Psoas muscle (tissue), 7 donors: ENCODE measurements at regions not wholly inside any gene's neighbourhood (a gene's known extent, or its start where the extent isn't known, plus 50 kb on each side); places are given as distances from the start of the nearest gene placed in this dataset.

ENCODE experiments used
- ATAC-seq, 4 donors: fragments of 200-7000 bp; cut with Tn5 transposase; one replicate each; pipeline ENCODE4 v1.9.1; 2020; ENCODE audit warnings: moderate library complexity in 3 of 4, mild to moderate bottlenecking in 2 of 4
- DNase-seq, 2 donors: peaks; one replicate each; pipeline ENCODE4 v3.0.0-alpha.2; 2020
- H3K27ac ChIP-seq: fragments of 200-600 bp; one replicate; pipeline ENCODE4 v1.8.0; 2022
- H3K27me3 ChIP-seq, 3 donors: fragments of 200-600 bp in 1 of 3; one replicate each; pipeline versions ENCODE4 v1.6.1 to v1.8.0; 2013 to 2022; ENCODE audit warnings: low read length in 2 of 3, mild to moderate bottlenecking in 2 of 3, moderate library complexity in 1 of 3; ENCODE audit not compliant: insufficient read depth in 3 of 3
- H3K36me3 ChIP-seq, 2 donors: fragments of 200-600 bp in 1 of 2; one replicate each; pipeline versions ENCODE4 v1.6.1 to v1.8.0; 2013 to 2022; ENCODE audit warnings: low read depth in 1 of 2, mild to moderate bottlenecking in 1 of 2, moderate library complexity in 1 of 2; ENCODE audit not compliant: insufficient read depth in 1 of 2
- H3K4me1 ChIP-seq: fragments of 200-600 bp; one replicate; pipeline ENCODE4 v1.8.0; 2022
- H3K4me3 ChIP-seq: fragments of 200-600 bp; one replicate; pipeline ENCODE4 v1.8.0; 2022; ENCODE audit warnings: mild to moderate bottlenecking
- H3K9me3 ChIP-seq: fragments of 200-600 bp; one replicate; pipeline ENCODE4 v1.8.0; 2022
- WGBS, 3 donors: extraction: QIAGEN DNeasy Blood & Tissue Kit; methylation state at CpG; one replicate each; pipeline versions ENCODE4 v1.1.6 to v1.1.7; 2013; 5-methylcytosine and 5-hydroxymethylcytosine counted together
- intact Hi-C, 2 donors: fragments of 100-400 bp; cut with DNase I; formaldehyde crosslinking; loops; one replicate each; pipeline versions ENCODE4 v1.11.0 to v1.14.2; 2022
- TF ChIP-seq, protein P1 (sequence below): fragments of 200-600 bp; IDR thresholded peaks from one replicate; pipeline ENCODE4 v1.8.0; 2022; ENCODE audit warnings: antibody characterized with exemption
- donor health status: healthy with polysubstance abuse.
- donor health status: DM: no; HTN: no; CAD: no; lungs with moderate emphysema.
- donor health status: Bipolar disorder and iron deficiency.
- donor health status: healthy.
- donor health status: DM: yes; HTN: yes; CAD: no.
- donor health status: DM: no; HTN: no; CAD: no.
- donor health status: DM: yes; HTN: yes; CAD: no.

- ATAC-seq (no peak), DNase-seq (no peak)
- WGBS, 3 donors = 59 to 65% (median 59%) methylated on average over 2 of the region's 2 CpGs
- Histone ChIP-seq H3K9me3 (no peaks in the 10 kb centered on the region), H3K27me3 (no peaks in the 10 kb centered on the region), H3K4me3 (no peak overlapping the region), H3K27ac (no peak overlapping the region), H3K36me3 (no peaks in the 10 kb centered on the region), H3K4me1 (no peaks in the 10 kb centered on the region)
- TF ChIP-seq, protein P1, sequence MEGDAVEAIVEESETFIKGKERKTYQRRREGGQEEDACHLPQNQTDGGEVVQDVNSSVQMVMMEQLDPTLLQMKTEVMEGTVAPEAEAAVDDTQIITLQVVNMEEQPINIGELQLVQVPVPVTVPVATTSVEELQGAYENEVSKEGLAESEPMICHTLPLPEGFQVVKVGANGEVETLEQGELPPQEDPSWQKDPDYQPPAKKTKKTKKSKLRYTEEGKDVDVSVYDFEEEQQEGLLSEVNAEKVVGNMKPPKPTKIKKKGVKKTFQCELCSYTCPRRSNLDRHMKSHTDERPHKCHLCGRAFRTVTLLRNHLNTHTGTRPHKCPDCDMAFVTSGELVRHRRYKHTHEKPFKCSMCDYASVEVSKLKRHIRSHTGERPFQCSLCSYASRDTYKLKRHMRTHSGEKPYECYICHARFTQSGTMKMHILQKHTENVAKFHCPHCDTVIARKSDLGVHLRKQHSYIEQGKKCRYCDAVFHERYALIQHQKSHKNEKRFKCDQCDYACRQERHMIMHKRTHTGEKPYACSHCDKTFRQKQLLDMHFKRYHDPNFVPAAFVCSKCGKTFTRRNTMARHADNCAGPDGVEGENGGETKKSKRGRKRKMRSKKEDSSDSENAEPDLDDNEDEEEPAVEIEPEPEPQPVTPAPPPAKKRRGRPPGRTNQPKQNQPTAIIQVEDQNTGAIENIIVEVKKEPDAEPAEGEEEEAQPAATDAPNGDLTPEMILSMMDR = no peak
- intact Hi-C loops = no loop called here
These were observed 731.5 kb upstream of the MARCKS start for GRCh38 chr6:113125626-113126025.

DNA sequence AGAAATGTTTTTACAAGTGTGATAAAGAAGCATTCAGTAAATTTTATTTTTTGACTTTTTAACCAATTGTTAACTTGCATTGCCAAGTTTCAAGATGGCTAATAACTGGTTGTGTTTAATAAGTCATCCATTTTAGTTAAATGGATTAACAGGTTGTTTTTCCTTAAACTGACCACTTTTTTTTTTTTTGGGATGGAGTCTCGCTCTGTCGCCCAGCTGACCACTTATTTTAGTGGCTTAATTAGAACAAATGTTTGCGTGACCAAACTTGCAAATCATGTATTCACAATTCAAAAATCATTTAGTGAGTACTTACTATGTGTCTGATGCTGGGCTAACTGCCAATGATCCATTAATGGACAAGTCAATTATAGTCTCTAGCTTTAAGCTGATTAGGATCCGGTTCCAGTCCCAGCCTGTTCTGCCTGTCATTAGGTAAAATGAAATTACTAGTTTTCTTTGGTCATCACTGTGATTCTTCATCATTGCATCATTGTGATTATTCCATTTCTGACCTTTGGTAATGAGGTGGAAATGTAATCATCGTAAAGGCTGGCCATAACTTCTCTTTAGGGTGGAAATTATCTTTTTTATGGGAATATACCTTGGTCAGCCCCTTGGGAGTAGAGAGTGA, 729.2 kb upstream of the MARCKS start:
- Histone ChIP-seq H3K9me3 (no peaks in the 10 kb centered on the region), H3K4me3 (no peak overlapping the region), H3K4me1 (no peaks in the 10 kb centered on the region), H3K27ac (no peak overlapping the region), H3K27me3 (no peaks in the 10 kb centered on the region), H3K36me3 (no peaks in the 10 kb centered on the region)
- 78 to 92% (median 79%) methylated on average over 5 of the region's 5 CpGs for WGBS, 3 donors
- DNase-seq (no peak), ATAC-seq (no peak)
- intact Hi-C loops = no loop called here
- TF ChIP-seq, protein P1 = no peak

- H3K27ac ChIP-seq = no peak overlapping the region
- H3K9me3 ChIP-seq = no peaks in the 10 kb centered on the region
- ATAC-seq (no peak), DNase-seq (no peak)
- no peaks in the 10 kb centered on the region for H3K27me3 ChIP-seq
- H3K4me1 ChIP-seq = no peaks in the 10 kb centered on the region
- no peak overlapping the region for H3K4me3 ChIP-seq
- TF ChIP-seq, protein P1 = no peak
- intact Hi-C loops = no loop called here
- H3K36me3 ChIP-seq = no peaks in the 10 kb centered on the region
- WGBS, 3 donors = 64 to 74% (median 64%) methylated on average over 3 of the region's 3 CpGs
These were observed 728.5 kb upstream of the MARCKS start for GRCh38 chr6:113128661-113129060.

- 31 to 58% (median 55%) methylated on average over 2 of the region's 2 CpGs for WGBS, 3 donors
- no peak overlapping the region for H3K27ac ChIP-seq
- DNase-seq = no peak
- no peak for ATAC-seq
- intact Hi-C loops = no loop called here
- no peaks in the 10 kb centered on the region for H3K27me3 ChIP-seq
- no peaks in the 10 kb centered on the region for H3K36me3 ChIP-seq
- H3K4me3 ChIP-seq = no peak overlapping the region
- H3K9me3 ChIP-seq = no peaks in the 10 kb centered on the region
- no peaks in the 10 kb centered on the region for H3K4me1 ChIP-seq
- TF ChIP-seq, protein P1 = no peak
These were observed 727.2 kb upstream of the MARCKS start for GRCh38 chr6:113129991-113130390.

DNA sequence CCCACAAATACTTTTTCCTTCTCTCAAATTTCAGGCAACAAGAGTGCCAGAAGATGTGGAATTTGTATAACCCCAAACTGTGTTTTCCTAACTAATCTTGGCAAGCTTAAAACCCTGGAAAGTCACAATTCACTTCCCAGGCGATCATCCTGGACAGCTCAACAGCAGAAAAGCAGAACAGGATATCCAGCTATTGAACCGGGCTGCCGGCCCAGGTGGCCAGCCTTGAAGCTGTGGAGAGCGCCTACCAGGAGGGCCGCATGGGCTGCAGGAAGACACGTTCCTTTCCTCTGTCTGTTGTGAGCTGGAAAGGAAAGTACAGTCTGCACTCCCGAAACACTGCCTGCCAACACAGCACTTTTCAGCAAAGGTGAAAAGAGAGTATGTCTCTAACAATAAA, 719.7 kb upstream of the MARCKS start:
- Histone ChIP-seq H3K27ac (no peak overlapping the region), H3K9me3 (no peaks in the 10 kb centered on the region), H3K36me3 (no peaks in the 10 kb centered on the region), H3K4me3 (no peak overlapping the region), H3K4me1 (no peaks in the 10 kb centered on the region), H3K27me3 (no peaks in the 10 kb centered on the region)
- DNase-seq (peak; percentile 12 to 45), ATAC-seq (no peak)
- WGBS, 3 donors = 29 to 48% (median 32%) methylated on average over 7 of the region's 7 CpGs
- intact Hi-C loops = no loop called here
- TF ChIP-seq, protein P1 = no peak
